GM19468 (cell line): ENCODE measurements at regions not wholly inside any gene's neighbourhood (a gene's known extent, or its start where the extent isn't known, plus 50 kb on each side); places are given as distances from the start of the nearest gene placed in this dataset.

ENCODE experiments used
- ATAC-seq: cut with Tn5 transposase; IDR thresholded peaks from one replicate; pipeline ENCODE4 v1.9.1; 2021; ENCODE audit warnings: mild to moderate bottlenecking, moderate library complexity, moderate number of reproducible peaks; ENCODE audit not compliant: unreplicated experiment; ENCODE audit errors: extremely low read depth

DNA sequence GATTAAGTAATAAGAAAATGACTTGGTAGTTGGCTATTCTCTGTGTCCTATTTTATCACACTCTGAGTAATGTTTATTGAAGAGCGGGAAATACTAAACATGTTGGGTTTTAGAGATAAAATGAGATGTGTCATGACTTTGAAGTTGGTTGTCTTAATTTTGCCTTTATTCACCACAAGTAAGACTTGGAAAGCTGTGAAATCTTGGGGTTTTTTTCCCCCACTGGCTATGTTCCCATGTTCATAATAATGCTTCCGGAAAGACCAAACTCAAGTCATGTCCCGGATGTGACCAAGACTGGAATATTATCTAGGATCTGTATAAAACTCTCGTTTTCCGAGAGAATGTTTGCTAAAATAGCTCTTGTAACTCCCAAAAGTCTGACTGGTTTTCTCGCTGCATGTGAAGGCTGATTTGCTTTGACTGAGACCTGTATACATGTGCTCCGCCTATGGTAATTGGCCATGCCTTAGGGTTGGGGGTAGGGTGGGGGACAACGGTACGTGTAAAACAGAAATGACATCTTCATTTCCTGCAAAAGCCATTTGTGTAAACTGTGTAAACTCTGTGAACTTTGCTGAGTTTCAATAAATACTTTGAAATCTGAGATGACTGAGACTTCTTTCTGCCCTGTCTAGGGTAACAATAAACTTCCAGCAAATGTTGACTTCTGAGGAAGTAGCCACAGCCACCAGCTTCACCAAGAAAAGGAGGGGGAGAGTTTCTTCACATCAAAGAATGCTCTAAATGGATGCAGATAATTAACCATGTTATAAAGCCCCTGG is 169.6 kb downstream of the ZNF365 start:
- no peak for ATAC-seq

DNA sequence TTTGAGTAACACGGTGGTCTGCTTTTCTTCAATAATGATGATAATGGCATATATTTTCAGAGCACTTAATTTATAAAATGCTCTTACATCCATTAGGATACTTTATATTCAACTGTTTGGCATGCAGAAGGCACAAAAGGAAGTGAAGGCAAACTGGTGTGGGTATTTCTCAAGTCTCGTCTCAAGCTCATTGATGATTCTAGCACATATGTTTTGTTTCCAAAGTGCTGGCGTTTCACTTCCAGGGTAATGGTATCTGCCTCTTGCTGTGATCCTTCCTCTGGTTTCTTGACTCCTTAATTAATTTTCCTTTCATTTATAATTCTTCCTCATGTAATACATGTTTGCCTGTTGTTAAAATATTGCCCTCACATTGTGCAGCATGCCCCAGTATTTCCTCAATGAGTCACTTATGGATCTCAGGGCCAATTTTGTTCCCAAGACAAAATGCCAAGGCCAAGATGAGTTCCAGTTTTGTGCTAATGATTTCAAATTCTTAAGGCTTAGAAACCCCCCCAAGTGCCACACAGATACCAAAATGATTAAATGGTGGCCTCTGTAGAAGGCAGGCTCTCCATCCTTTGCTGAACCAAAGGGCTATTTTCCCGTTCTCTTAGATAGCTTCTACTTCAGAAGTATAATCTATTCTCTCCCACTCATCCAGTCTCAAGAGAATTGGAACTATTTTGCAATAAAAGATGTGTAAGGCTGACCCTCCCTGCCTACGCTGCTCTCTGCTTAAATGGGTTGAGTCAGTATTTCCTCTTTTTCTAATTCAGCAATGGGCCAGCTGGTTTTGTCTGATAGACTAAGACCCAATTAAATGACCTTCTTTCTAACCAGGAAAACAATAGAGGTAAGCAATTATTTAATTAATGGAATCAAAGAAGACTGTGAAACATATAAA is 171.2 kb downstream of the ZNF365 start:
- ATAC-seq = no peak

- ATAC-seq = no peak
Measured at GRCh38 chr10:62548686-62549085, 174.5 kb downstream of the ZNF365 start.

- no peak for ATAC-seq
Measured at GRCh38 chr10:62550173-62550572, 176.0 kb downstream of the ZNF365 start.

DNA sequence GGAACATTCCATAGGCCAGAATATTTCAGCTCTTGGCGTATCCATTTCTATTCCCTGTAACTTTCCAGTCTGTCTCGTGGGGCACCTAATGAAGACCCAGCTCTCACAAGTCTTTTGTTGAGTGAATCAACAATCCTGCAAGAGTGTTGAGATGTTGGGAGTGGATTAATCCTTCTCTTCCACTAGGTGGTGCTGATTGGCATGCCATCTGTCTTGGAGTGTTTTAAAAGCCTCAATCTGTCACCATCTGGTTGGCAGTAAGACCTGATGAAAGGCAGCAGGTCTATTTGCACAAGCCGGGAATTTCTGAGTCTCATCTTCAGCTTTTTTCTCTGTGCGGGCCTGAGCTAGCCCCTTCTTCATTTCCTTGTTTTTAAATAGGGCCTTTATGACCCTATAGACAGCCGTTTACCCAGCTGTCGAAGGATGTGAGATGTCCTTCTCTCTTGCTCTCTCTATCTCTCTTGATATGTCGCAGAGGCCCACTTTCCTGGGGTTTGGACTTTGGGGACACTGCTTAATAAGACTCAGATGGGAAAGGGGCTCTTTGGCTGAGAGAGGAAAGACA is 180.5 kb downstream of the ZNF365 start:
- peak; percentile 46 for ATAC-seq

DNA sequence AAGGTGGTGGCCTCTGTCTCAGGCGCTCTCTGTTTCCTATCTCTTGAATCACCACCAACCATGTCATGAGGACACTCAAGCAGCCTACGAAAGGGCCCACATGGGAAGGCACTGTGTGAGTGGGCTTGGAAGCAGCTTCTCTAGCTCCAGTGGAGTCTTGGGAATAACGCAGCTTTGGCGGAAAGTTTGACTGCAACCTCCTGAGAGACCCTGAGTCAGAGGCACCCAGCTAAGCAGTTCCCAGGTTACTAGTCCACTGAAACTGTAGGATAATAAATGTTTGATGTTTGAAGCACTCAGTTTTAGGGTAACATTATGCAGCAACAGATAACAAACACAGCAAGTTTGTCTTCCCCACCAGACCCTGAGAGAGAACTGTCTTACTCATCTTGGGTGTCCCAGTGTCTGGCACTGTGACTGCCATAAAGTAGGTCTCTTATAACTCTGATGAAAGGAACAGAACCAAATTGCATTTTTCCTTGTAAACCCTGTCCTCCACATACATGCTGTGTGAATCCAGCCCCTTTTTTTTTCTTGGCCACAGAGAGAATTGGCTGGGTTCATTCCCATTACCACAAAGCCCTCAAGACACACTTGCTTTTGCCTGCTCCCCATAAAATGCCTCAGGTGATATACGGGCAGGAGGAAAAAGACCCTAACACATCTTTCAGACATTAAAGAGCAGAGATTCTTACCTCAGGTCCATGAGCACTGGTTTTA is 185.5 kb downstream of the ZNF365 start:
- no peak for ATAC-seq

DNA sequence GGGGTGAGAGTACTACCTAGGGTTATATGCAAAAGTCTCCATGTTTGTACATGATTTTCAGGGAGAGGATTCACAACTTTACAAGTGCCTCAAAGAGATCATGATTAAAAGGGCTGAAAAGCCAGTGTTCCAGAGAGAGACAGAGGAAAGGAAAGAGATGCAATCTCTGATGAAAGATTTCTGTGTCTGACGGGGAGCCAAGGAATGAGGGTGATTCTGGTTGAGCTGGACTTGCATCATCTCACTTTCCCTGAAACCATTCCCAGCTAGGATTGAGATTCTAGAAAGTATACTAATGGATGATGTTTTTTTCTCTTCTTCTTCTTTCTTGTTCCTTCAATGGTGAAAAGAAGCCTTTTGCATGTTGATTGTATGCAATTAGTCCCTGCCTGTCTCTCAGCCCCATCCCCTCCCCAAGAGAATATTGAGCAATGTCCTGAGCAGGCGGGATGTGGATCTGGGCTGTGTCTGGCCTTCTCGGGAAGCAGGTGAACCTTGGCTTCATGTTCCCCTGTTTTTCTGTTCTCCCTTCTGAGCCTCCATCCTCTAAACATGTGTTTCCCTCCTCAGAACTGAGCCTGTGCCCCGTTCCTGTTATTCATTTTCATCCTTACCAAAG is 186.1 kb downstream of the ZNF365 start:
- no peak for ATAC-seq

- no peak for ATAC-seq
Measured at GRCh38 chr10:62561151-62561550, 187.0 kb downstream of the ZNF365 start.

DNA sequence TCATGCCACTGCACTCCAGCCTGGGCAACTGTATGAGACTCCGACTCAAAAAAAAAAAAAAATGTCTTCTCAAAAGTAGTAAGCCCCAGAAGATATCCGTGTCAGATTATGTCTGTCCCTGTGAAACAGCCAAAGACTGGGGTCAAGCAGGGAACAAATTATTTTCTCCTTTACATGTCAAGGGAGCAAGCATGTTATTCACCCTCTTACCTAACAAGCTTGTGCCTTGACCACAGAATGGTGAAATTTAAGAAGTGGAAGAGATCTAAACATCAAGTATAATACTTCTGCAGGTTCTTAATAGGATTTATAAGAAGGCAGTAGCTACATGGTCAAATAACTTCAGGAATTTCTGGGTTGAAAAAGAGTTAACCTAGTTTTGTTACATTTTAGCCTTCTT is 187.9 kb downstream of the ZNF365 start:
- ATAC-seq = no peak

DNA sequence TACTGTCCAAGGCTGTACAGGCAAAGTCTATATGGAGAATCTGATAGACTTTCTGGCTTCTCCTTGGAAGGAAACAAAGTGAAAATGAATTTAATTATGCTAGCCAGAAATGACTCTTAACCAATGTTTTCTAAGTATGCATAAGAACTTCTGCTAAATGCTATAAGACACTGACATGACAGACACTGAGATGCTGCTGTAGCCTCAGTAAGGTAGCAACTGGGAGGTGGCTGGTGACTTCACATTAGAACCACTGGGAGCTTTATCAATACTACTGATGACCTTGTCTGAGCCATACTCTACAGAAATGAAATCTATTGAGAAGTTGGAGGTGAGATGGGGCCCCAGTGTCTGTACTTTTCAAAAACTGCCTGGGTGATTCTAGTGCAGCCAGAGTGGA is 188.6 kb downstream of the ZNF365 start:
- ATAC-seq = no peak

DNA sequence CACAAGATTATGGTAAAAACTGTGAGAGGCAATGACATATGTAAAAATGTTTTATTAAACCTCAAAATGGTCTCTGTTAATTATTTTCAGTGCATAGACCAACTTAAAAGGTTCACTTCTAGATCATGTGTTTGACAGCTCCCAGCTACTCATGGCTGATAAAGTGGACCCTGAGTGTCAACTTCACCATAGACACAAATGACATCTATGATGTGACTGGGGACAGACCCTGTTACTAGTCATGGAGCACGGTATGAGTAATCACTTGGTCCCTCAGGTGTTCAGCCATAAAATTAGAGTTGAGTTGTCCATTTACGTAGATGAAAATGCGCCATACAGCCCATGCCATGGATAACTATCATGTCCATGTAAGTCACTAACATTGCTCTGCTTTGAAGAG is 199.8 kb downstream of the ZNF365 start:
- no peak for ATAC-seq

GRCh38 chr10:62577076-62577475 is 202.9 kb downstream of the ZNF365 start:
- no peak for ATAC-seq

- ATAC-seq = no peak
Measured at GRCh38 chr10:62577666-62578291, 203.6 kb downstream of the ZNF365 start.

DNA sequence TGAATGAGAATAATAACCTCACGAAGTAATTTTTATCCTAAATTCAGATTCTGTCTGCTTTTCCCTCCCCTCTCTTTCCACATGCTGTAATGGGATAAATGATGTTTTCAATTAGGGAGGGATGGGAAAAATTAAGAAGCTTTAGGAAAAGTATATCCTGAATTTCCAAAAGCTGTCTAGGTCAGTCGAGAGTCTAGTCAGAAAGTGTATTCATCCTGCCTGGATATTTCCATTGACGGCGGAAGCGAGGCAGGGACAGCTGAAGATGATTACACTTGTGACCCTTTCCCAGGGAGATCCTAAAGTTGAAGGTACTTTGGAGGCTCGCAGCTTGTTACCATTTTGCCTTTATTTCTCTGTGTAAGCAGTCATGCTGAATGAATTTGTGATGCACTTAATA is 204.1 kb downstream of the ZNF365 start:
- no peak for ATAC-seq

DNA sequence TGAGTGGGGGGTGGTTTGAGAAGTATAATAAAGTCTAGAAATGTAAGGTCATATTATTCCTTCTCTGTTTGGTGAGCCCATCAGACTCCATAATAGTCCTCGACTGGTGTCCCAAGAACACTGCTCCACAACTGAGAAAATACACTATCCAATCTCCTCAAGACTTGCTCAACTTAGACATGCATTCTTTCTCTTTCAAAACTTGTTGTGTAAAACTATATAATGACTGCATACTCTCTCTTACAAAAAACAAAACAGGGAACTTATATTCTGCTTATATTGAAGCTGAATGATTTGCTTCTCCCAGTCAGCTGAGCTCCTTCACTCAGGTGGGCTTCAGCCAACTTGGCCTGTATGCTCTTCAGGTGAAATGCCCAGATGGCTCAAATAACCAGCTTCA is 204.7 kb downstream of the ZNF365 start:
- no peak for ATAC-seq

DNA sequence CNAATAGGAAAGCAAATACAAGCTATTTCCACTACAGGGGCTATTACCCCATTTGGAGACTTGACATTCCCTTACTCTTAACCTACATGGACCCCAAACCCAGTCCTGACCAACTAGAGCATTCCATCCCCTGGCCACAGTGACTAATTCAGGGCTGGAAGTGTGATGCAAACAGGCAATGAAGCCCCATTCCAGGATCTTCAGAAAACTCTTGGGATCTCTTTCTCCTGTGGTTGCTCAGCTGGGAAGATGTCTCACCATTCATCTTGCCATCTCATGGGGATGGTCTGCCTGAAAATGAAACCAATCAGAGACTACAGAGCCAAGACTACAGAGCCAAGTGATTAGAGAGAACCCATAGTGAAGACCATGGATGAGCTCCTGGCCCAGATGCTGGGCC is 206.2 kb downstream of the ZNF365 start:
- no peak for ATAC-seq

DNA sequence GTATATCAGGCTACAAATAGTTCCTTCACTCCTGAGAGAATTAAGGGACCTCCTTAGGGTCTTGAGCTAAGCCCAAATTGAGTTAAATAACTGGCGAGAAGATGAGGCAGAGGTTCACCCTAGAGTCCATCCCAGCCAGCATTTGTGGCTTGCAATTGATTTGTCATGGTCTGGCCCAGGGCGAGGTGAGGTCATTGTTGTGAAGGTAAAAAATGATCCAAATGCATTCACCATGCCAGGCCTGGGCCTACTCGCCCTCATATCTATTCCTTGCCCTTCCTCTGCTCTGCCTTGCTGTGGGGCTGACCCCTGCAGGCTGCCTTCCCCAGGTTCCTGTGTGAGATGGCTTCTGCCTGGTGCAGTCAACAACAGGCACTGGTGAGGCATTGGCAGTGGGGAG is 207.2 kb downstream of the ZNF365 start:
- ATAC-seq = no peak

GRCh38 chr10:62582101-62582705 is 208.0 kb downstream of the ZNF365 start:
- ATAC-seq = no peak

DNA sequence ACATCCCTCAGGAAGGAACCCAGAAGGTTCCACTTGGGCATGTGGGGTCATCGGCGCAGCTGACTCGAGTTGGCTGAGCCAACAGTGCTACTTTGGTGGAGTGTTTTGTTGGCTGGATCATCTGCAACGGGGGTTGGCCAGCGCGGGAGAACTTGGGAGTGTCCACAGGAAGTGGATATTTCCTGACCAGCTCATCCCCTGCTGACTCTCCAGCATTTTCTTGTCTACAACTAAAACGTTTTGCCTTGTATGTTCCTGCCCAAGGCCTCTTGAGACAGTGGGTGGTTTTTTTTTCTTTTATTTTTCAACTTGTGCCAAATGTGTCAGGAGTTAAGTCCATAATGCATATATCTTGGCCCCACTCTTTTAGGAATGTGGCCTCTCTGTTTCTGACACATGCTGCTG is 208.6 kb downstream of the ZNF365 start:
- ATAC-seq = no peak
